GM21390 (cell line): ENCODE measurements at regions not wholly inside any gene's neighbourhood (a gene's known extent, or its start where the extent isn't known, plus 50 kb on each side); places are given as distances from the start of the nearest gene placed in this dataset.

Source experiments
- ATAC-seq: cut with Tn5 transposase; IDR thresholded peaks from one replicate; pipeline ENCODE4 v1.9.1; 2021; ENCODE audit not compliant: unreplicated experiment

- no peak for ATAC-seq
Measured at GRCh38 chr6:23953976-23954375, 172.0 kb upstream of the NRSN1 start.

DNA sequence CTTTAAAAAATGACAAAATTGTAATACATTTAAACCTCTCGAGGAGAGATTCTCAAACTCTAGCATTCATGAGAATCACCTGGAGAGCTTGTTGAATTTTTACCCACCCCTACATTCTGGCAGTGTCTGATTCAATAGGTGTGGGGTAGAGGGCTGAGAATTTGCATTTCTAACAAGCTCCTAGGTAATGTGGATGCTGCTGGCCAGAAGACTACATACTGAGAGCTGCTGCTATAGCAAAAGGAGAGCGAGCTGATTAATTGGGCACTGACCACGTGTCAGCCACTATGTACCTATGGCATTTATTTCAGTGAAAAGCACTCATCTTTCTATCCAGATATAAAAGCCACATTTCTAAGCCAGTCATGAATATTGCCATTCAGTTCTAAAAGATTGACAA, 169.0 kb upstream of the NRSN1 start:
- no peak for ATAC-seq

DNA sequence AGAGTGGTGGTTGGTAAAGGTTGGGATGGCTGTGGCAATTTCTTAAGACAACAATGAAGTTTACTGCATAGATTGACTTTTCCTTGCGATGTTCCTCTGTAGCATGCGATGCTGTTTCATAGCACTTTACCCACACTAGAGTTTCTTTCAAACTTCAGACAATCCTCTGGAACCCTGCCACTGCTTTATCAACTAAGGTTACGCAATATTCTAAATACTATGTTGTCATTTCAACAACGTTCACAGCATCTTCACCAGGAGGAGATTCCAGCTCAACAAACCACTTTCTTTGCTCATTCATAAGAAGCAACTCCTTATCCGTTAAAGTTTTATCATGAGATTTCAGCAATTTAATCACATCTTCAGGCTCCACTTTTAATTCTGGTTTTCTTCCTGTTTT, 161.2 kb upstream of the NRSN1 start:
- no peak for ATAC-seq

- ATAC-seq = no peak
Measured at GRCh38 chr6:23969344-23969743, 156.7 kb upstream of the NRSN1 start.

DNA sequence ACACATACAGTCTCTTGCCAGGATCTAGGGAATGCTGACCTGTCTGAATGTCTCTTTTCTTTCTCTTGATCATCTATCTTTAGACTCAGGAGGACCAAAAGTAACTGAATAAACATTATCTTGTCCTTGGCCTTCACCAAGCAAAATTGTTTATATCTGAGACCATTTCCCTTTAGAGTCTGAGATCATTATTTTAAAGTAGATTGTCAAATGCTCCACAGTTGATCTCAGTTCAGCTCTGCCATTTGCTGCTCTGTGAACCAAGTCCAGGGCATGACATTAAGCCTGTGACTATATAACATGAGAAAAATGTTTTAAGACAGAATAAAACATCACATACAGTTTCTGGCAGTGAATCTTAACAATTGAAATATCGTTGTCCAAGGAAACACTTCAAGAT, 148.3 kb upstream of the NRSN1 start:
- no peak for ATAC-seq

GRCh38 chr6:23980965-23981364, 145.1 kb upstream of the NRSN1 start:
- no peak for ATAC-seq

GRCh38 chr6:23981923-23982322, 144.1 kb upstream of the NRSN1 start:
- ATAC-seq = no peak

DNA sequence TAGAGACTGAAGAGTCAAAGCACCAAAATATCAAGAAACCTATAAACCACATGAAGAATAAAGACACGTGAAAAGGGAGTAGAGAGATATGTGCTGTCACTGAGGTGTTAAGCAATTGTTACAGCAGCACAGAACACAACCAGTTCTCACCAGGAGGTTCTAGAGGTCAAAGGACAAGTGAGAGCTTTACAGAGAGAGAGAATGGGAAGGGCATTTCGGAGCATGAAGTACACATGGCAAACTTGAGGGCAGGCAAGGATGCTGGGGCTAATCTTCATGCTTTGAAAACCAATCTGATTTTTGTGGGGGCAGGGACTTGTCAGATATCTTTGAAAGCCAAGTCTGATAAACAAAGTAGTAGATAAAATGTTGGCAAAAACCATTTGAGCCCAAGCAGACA, 142.3 kb upstream of the NRSN1 start:
- ATAC-seq = no peak

- ATAC-seq = no peak
Measured at GRCh38 chr6:23985015-23985414, 141.0 kb upstream of the NRSN1 start.

DNA sequence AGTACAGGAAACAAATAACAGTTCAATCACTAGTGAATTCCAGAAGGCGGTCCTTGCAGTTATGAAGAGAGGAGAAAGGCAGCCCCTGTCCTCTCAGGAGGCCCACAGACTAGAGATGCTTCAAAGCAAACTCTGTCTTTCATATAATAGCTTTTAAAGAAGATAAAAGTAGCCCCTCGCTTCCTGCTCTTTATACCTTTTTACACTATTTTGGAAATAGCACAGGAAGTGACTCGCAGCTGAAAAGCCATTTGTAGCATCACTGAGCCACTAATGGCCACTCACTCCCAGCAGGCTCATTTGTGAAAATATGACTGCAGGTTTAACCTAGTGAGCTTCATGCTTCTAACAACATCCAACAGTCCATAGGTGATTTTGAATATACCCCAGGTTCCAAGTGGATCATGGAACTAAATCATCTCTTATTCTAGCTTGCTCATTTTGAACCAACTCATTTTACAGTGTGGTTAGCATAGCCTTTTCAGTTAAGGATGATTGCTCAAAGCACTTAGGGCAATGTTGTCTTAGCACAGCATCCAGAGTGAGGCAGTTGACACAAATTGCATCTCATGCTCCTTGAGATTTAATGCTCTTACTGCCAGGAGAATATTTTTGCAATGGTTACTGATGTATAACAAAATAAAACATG, 136.0 kb upstream of the NRSN1 start:
- ATAC-seq = no peak

GRCh38 chr6:23994013-23994412, 132.0 kb upstream of the NRSN1 start:
- ATAC-seq = no peak

GRCh38 chr6:24004062-24004461, 122.0 kb upstream of the NRSN1 start:
- no peak for ATAC-seq

DNA sequence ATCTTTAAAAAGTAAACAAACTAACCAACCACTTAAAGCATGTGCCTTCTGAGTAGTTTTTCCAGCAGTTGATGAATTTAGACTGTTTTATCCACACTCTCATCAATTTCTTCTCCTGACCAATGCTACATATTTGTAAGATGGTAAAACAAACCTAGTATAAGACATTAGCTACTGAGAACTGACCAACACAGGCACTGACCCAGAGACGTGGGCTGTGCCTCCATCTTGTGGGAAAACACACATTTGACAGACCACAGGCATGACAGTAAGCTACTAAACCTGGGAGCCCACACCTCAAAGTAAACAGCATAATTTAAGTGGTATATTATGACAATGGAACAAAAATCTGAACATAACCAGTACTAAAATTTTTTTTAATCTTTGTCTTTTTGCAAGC, 121.4 kb upstream of the NRSN1 start:
- ATAC-seq = no peak

GRCh38 chr6:24006254-24006653, 119.8 kb upstream of the NRSN1 start:
- ATAC-seq = no peak

- ATAC-seq = no peak
Measured at GRCh38 chr6:24009319-24009718, 116.7 kb upstream of the NRSN1 start.

DNA sequence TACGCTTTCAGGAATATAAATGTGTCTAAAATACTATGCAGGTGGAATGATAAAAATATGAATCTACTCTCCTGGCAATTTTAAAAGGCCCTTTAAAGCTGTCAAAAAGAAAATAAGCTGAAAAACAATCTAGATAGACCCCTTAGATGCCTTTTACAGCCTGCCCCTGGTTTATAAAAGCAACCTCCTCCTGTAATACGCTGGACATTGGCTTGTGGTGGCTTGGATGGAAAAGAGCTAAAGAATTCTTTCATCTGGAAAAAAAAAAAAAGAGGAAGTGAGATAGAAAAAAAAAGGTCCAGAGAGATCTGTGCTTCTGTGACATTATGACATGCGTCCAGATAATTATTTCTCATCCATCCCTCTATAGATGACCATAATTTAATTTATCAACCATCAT, 115.9 kb upstream of the NRSN1 start:
- ATAC-seq = no peak

DNA sequence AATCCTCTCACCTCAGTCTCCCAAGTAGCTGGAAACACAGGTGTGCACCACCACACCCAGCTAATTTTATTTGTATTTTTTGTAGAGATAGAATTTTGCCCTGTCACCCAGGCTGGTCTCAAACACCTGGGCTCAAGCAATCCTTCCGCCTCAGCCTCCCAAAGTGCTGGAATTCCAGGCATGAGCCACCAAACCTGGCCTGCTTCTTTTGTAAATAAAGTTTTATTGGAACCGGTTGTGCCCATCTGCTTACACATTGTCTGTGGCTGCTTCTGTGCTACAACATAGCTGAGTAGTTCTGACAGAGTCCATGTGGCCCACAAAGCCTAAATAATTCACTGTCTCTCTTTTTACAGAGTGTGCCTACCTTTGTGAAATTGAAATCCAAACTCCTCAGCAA, 109.7 kb upstream of the NRSN1 start:
- ATAC-seq = no peak

DNA sequence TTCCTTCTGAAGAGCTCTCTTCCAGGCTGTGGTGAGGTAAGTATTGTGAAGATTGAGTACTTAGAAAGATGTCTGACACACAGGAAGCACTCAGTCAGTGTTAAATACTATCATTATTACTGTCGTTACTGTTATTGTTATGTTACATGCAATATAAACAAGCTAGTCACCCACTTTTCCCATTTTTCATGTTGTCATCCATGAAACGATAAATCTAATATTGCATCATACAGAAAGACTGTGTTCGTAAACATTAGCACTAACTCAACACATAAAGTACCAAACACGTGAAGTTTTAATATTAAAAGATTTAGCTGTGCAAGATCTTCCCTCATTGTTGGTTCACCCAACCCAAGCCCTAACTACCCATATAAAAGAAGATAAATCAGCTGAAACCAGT, 109.2 kb upstream of the NRSN1 start:
- ATAC-seq = no peak

DNA sequence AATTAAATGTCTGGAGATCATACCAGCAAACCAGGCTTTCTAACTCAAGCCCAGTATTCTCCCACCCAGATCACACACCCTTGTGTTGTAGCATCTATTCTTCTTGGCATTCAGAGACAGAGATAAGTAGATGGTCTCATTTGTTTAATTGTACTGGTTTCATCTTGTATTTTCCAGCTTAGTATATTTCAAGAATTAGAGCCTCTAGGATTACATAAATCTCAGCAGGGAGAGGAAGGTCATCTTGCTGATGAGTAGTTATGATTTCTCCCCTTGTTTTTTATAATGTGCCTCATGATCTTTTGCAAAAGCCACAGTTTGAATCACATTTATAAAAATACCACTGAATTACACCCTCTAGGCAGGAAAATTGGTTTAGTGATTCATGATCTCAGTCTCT, 106.6 kb upstream of the NRSN1 start:
- no peak for ATAC-seq

DNA sequence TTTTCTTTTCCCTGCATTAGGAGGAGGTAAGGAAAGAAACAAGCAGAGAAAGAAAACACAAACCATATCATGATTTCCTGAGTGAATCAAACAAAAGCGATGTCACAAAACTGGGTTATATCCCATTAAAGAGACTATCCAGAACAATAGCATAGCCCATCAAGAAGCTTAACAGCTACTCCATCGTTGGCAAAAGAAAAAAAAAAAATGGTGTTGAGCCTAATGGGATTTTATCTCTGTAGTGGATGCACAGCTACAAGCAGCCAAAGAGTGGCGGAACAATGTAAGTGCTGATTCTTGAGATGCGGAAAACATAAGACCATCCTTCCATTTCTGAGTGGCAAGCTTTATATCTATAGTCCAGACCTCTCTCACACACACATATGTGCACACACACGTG, 106.2 kb upstream of the NRSN1 start:
- ATAC-seq = no peak

- ATAC-seq = no peak
Measured at GRCh38 chr6:24026050-24026449, 100.0 kb upstream of the NRSN1 start.

DNA sequence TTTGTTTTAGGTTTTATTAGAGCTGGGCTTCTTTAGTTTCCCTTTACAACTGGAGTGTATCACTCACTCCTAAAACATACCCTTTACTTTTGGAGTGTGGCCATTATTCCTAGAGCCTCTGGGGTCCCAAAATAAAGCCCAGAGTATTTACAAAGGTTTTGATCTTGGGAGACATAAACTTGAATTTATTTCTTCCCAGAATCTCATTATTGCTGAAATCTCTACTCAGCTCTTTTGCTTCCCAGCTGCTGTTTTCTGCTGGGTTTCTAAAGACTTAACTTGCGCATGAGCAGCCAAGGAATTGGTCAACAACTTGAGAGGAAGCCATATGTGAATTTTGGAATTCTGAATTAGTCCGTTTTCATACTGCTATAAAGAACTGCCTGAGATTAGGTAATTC, 94.5 kb upstream of the NRSN1 start:
- ATAC-seq = no peak

DNA sequence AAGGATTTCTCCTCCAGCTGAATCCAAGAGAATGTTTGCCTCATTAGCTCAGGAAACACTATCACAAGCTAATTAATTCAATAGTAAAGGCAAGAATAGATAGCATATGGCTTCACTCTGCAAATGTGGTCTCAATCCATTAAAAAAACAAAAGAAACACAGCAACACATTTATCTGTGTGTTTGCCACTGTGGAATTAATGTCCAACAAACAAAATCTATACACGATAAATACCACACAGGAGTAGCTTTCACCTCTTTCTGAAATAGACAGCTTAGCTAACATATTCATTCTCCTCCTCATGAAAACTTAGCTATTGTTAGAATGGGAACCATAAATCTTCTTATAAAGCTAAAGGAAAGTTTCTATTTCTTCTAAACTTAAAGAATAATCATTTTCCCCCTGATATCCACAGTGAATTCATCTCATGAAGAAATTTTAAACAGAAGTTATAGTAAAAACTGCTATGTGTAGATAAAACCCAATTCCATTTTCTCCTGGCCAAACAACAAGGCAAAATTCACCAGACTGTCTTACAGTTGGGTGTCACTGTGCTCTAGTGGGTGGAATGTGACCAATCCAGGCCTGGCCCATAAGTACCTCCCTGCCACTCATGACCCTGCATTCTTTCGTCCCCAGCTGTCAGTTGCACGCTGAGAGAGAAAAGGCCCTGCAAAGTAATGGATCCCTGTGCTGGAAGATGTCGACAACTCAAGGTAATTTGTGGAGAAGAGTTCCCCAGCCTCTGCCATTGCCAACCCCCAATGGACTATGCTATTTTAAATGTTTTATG, 92.9 kb upstream of the NRSN1 start:
- ATAC-seq = no peak
